H1 (cell line): ENCODE measurements at regions not wholly inside any gene's neighbourhood (a gene's known extent, or its start where the extent isn't known, plus 50 kb on each side); places are given as distances from the start of the nearest gene placed in this dataset.

Experiments used
- ASH2L ChIP-seq: fragments of 200-600, 300-600 bp; sonication (generic); IDR thresholded peaks from one replicate; pipeline ENCODE4 v1.7.1; 2017; ENCODE audit warnings: low read length
- CTBP2 ChIP-seq: IDR thresholded peaks from 2 replicates; pipeline ENCODE4 v1.7.0; 2011; ENCODE audit warnings: borderline replicate concordance, mild to moderate bottlenecking, moderate library complexity, mixed read lengths, low read length; ENCODE audit not compliant: insufficient read depth, insufficient read length
- CTCF ChIP-seq, 3 experiments: IDR thresholded peaks; 1 replicate in 2 of 3; 2 replicates in 1 of 3; pipeline versions ENCODE4 v1.5.1 to v1.6.1; 2011; ENCODE audit warnings: low read length in 3 of 3, mild to moderate bottlenecking in 3 of 3, inconsistent platforms in 2 of 3, low read depth in 1 of 3, moderate library complexity in 1 of 3; ENCODE audit not compliant: insufficient read depth in 1 of 3; ENCODE audit errors: control extremely low read depth in 1 of 3
- NRF1 ChIP-seq: IDR thresholded peaks from 2 replicates; pipeline ENCODE4 v1.6.1; 2011; ENCODE audit warnings: mild to moderate bottlenecking, low read depth, low read length, improper control_type of control experiment
- TCF12 ChIP-seq: IDR thresholded peaks from 2 replicates; pipeline ENCODE4 v1.6.1; 2011; ENCODE audit warnings: low read depth, mild to moderate bottlenecking, low read length

- TF ChIP-seq CTCF (IDR thresholded peaks at IDR 0.05; ENCODE audit: control extremely low read depth in 1 of 3, insufficient read depth in 1 of 3, low read depth in 1 of 3, low read length in 3 of 3) (no peak), TCF12 (no peak), NRF1 (no peak), CTBP2 (no peak), ASH2L (no peak)
Observed at GRCh38 chr10:29918623-29919400, 140.6 kb downstream of the JCAD start (continued).
